K562 (cell line): ENCODE measurements at regions not wholly inside any gene's neighbourhood (a gene's known extent, or its start where the extent isn't known, plus 50 kb on each side); places are given as distances from the start of the nearest gene placed in this dataset.

ENCODE experiments used
- ATAC-seq: fragments of 200-7000 bp; cut with Tn5 transposase; 3 replicates; pipeline ENCODE4 v1.9.1; 2020; ENCODE audit warnings: moderate library complexity
- BruUV-seq: library from RNA; stranded (reverse); fragments of 400-500 nt; replicated peaks from 2 replicates; lab custom pipeline; 2021; lab: Mats Ljungman, UMichigan
- CTCF ChIA-PET: fragments of 300-600 bp; formaldehyde crosslinking; extraction: SDS; loops from one replicate; lab custom pipeline; 2021; ENCODE audit warnings: low intra/inter-chr PET ratio; lab: Yijun Ruan, JAX
- POLR2A ChIA-PET: fragments of 300-600, 350-650 bp; sonication (Branson Sonifier 250); formaldehyde crosslinking; extraction: SDS; loops from one replicate; lab custom pipeline; 2021; ENCODE audit warnings: antibody characterized with exemption, inconsistent platforms; lab: Yijun Ruan, JAX
- DNase-seq, 4 experiments: peaks; one replicate each; pipeline versions ENCODE4 v3.0.0 to v3.0.0-alpha.2; 2011 to 2018; ENCODE audit warnings: low spot score in 3 of 4, mixed read lengths in 3 of 4; ENCODE audit errors: extremely low read depth in 1 of 4
- FAIRE-seq: peaks from 2 replicates; lab custom pipeline; 2011; peaks lifted over from hg19 to GRCh38; lab: Jason Lieb, UNC
- H2AFZ ChIP-seq: 2 replicates; pipeline ENCODE4 v1.6.0; 2011; ENCODE audit warnings: low read depth, low read length, control low read depth, inconsistent platforms
- H3K27ac ChIP-seq: fragments of 200-600 bp; 3 replicates; pipeline ENCODE4 v1.8.0; 2011; ENCODE audit warnings: low read depth, mild to moderate bottlenecking, control low read depth, inconsistent platforms, low read length, moderate library complexity, mixed read lengths; ENCODE audit errors: extremely low read depth
- H3K27me3 ChIP-seq, 2 experiments: fragments of 300-600 bp in 1 of 2; 2 replicates in 1 of 2; 3 replicates in 1 of 2; pipeline versions ENCODE4 v1.6.0 to v1.8.0; 2011; ENCODE audit warnings: inconsistent platforms in 2 of 2, low read length in 2 of 2, mild to moderate bottlenecking in 1 of 2, mixed read lengths in 1 of 2, moderate library complexity in 1 of 2; ENCODE audit not compliant: control insufficient read depth in 2 of 2, insufficient read depth in 2 of 2
- H3K36me3 ChIP-seq: fragments of 300-600 bp; 3 replicates; pipeline ENCODE4 v1.8.0; 2011; ENCODE audit warnings: mild to moderate bottlenecking, low read length, inconsistent platforms; ENCODE audit not compliant: control insufficient read depth, insufficient read depth
- H3K4me1 ChIP-seq, 2 experiments: fragments of 200-600 bp in 1 of 2; replicated peaks in 1 of 2; 2 replicates in 1 of 2; 3 replicates in 1 of 2; pipeline versions ENCODE4 v1.5.1 to v1.8.0; 2011; ENCODE audit warnings: inconsistent platforms in 2 of 2, low read length in 2 of 2, mild to moderate bottlenecking in 1 of 2, mixed read lengths in 1 of 2, moderate library complexity in 1 of 2; ENCODE audit not compliant: control insufficient read depth in 2 of 2, insufficient read depth in 2 of 2
- H3K4me2 ChIP-seq: 2 replicates; pipeline ENCODE4 v1.6.1; 2011; ENCODE audit warnings: low read length, control low read depth, inconsistent platforms, mixed read lengths; ENCODE audit not compliant: insufficient read depth
- H3K4me3 ChIP-seq: fragments of 200-600 bp; sonication (generic), shearing (Covaris generic); 2 replicates; pipeline ENCODE4 v1.5.1; 2016; ENCODE audit warnings: control low read depth, inconsistent platforms
- H3K79me2 ChIP-seq: fragments of 200-600 bp; 3 replicates; pipeline ENCODE4 v1.8.0; 2011; ENCODE audit warnings: low read length, inconsistent platforms; ENCODE audit not compliant: control insufficient read depth, insufficient read depth
- H3K9ac ChIP-seq, 2 experiments: 2 replicates each; pipeline versions ENCODE4 v1.6.0 to v1.6.1; 2011; ENCODE audit warnings: low read depth in 2 of 2, low read length in 2 of 2, control low read depth in 1 of 2, inconsistent platforms in 1 of 2, mild to moderate bottlenecking in 1 of 2, mixed read lengths in 1 of 2; ENCODE audit not compliant: insufficient read depth in 1 of 2
- H3K9me1 ChIP-seq: one replicate; pipeline ENCODE4 v1.6.0; 2011; ENCODE audit warnings: inconsistent platforms, mild to moderate bottlenecking, low read length, moderate library complexity; ENCODE audit not compliant: control insufficient read depth, insufficient read depth
- H3K9me3 ChIP-seq: replicated peaks from 2 replicates; pipeline ENCODE4 v1.5.1; 2011; ENCODE audit warnings: low read depth, low read length, inconsistent platforms; ENCODE audit not compliant: control insufficient read depth, insufficient read depth
- H4K20me1 ChIP-seq: replicated peaks from 2 replicates; pipeline ENCODE4 v1.6.1; 2011; ENCODE audit warnings: low read length, inconsistent platforms, mixed read lengths; ENCODE audit not compliant: control insufficient read depth, insufficient read depth
- L3MBTL2 ChIP-seq: fragments of 450-650 bp; IDR thresholded peaks from 2 replicates; pipeline ENCODE4 v1.6.1; 2016; ENCODE audit warnings: mild to moderate bottlenecking, moderate library complexity
- LARP7 ChIP-seq: fragments of 450-650 bp; IDR thresholded peaks from 2 replicates; pipeline ENCODE4 v1.6.1; 2016
- SPI1 ChIP-seq: IDR thresholded peaks from 2 replicates; pipeline ENCODE4 v1.6.1; 2011; ENCODE audit warnings: low read depth, low read length, control low read depth, borderline replicate concordance
- TSHZ1 ChIP-seq: fragments of 250-450 bp; sonication (Bioruptor Pico); IDR thresholded peaks from 2 replicates; pipeline ENCODE4 v1.4.0; 2020; ENCODE audit warnings: mild to moderate bottlenecking, moderate library complexity
- whole genome bisulfite sequencing: fragments of 100-300 bp; shearing (Covaris generic); methylation state at CpG from one replicate; pipeline ENCODE4 v1.1.6; 2016; ENCODE audit warnings: low coverage, mixed read lengths; ENCODE audit not compliant: insufficient coverage; ENCODE audit errors: missing lambda C conversion rate; 5-methylcytosine and 5-hydroxymethylcytosine counted together
- in situ Hi-C: fragments of 300-500 bp; cut with MboI; formaldehyde crosslinking; loops from 4 replicates; pipeline ENCODE4 v1.15.0; 2018; ENCODE audit warnings: inconsistent platforms, mixed read lengths
- intact Hi-C: fragments of 100-400 bp; cut with micrococcal nuclease; formaldehyde crosslinking; loops from 2 replicates; pipeline ENCODE4 v1.14.2; 2022

- no peak overlapping the region for H3K9ac ChIP-seq
- WGBS, result 0% methylated on average over 2 of the region's 2 CpGs
Measured at GRCh38 chr4:67342291-67342690, 203.0 kb downstream of the CENPC start.

More at GRCh38 chr4:67342291-67342690, 203.0 kb downstream of the CENPC start:
- Histone ChIP-seq H3K4me1 (no peaks in the 10 kb centered on the region), H3K79me2 (no peaks in the 10 kb centered on the region), H4K20me1 (no peaks in the 10 kb centered on the region), H3K4me2 (no peak overlapping the region), H3K9me3 (no peaks in the 10 kb centered on the region), H3K9me1 (no peaks in the 10 kb centered on the region), H2AFZ (no peak overlapping the region), H3K36me3 (no peaks in the 10 kb centered on the region), H3K27me3 (no peaks in the 10 kb centered on the region), H3K27ac (no peak overlapping the region), H3K4me3 (no peak overlapping the region)
- ATAC-seq (no peak), FAIRE-seq (no peak), DNase-seq (no peak)
- ChIA-PET CTCF (no interaction called here), POLR2A (no interaction called here)
- no peak for TF ChIP-seq LARP7
- TF ChIP-seq SPI1, result 0 out of 2 replicates have a peak, but pooled peaks have one; percentile 14
- TF ChIP-seq TSHZ1 (CRISPR knock-in tag), result no peak
- no peak for TF ChIP-seq L3MBTL2
- BruUV-seq, result no TSS peak
- intact Hi-C loops (no loop called here), in situ Hi-C loops (no loop called here)
